ENCODE measurements at regions not wholly inside any gene's neighbourhood (a gene's known extent, or its start where the extent isn't known, plus 50 kb on each side); places are given as distances from the start of the nearest gene placed in this dataset.
"Not testable (repeated sequence)": the region's sequence is repeated elsewhere in the genome, so short reads cannot be mapped to it uniquely, and the experiment has no call there.

DNA sequence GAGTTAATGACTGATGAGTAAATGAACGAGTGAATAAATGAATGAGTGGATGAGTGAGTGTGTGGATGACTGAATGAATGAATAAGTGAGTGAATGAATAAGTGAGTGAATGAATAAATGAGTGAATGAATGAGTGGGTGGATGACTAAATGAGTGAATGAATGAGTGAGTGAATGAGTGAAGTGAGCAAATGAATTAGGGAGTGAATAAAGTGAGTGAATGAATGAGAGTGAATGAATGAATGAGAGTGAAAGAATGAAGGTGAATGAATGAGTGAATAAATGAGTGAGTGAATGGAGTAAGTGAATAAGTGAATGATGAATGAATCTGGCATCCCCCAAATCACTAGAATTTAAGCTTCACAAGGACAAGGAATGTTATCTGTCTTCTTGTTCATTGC, 1253.0 kb downstream of the TYW1 start:
- H3K27ac ChIP-seq (ENCODE audit: low read depth in 1 of 3, low read length in 2 of 3) = no peak overlapping the region
- 63 to 74% (median 72%) methylated on average over 1 of the region's 1 CpG for WGBS, 3 donors
- FAIRE-seq (no peak), DNase-seq (no peak)
- H3K4me3 ChIP-seq (ENCODE audit: low read depth in 1 of 3, low read length in 3 of 3) = no peak overlapping the region
- no peaks in the 10 kb centered on the region for H3K4me1 ChIP-seq (ENCODE audit: control insufficient read depth in 3 of 3, insufficient read depth in 2 of 3, low read depth in 1 of 3, low read length in 2 of 3)
- no peaks in the 10 kb centered on the region for H3K36me3 ChIP-seq (ENCODE audit: control insufficient read depth in 3 of 3, insufficient read depth in 2 of 3, low read depth in 1 of 3, low read length in 3 of 3)
- H3K9me3 ChIP-seq (ENCODE audit: control insufficient read depth in 2 of 2, insufficient read depth in 1 of 2, low read depth in 1 of 2, low read length in 1 of 2) = no peaks in the 10 kb centered on the region
- no peaks in the 10 kb centered on the region for H3K27me3 ChIP-seq (ENCODE audit: control insufficient read depth in 3 of 3, insufficient read depth in 3 of 3, low read length in 3 of 3)

DNA sequence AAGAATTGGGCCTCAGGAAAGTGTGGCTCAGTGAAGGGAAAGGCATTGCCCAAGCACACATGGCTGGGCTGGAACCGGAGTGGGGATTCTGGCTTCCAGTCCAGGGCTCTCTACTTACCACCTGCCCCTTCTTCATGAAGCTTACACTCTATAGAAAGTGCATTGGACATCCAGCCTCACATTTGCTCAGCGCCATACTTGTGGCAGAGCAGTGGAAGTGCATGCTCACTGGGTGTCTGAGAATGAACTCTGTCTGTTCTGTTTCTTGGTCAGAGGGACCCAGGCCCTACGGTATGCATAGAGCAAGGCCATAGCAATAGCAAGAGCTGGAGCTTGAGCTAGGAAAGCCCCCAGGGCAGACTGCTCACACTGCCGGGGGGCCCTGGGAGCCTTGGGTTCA, 1253.5 kb downstream of the TYW1 start:
- Histone ChIP-seq H3K36me3 (ENCODE audit: control insufficient read depth in 3 of 3, insufficient read depth in 2 of 3, low read depth in 1 of 3, low read length in 3 of 3) (no peaks in the 10 kb centered on the region), H3K4me1 (ENCODE audit: control insufficient read depth in 3 of 3, insufficient read depth in 2 of 3, low read depth in 1 of 3, low read length in 2 of 3) (no peaks in the 10 kb centered on the region), H3K27ac (ENCODE audit: low read depth in 1 of 3, low read length in 2 of 3) (no peak overlapping the region), H3K27me3 (ENCODE audit: control insufficient read depth in 3 of 3, insufficient read depth in 3 of 3, low read length in 3 of 3) (no peaks in the 10 kb centered on the region), H3K4me3 (ENCODE audit: low read depth in 1 of 3, low read length in 3 of 3) (no peak overlapping the region), H3K9me3 (ENCODE audit: control insufficient read depth in 2 of 2, insufficient read depth in 1 of 2, low read depth in 1 of 2, low read length in 1 of 2) (no peaks in the 10 kb centered on the region)
- DNase-seq (no peak), FAIRE-seq (no peak)
- WGBS, 3 donors = 81 to 95% (median 87%) methylated on average over 4 of the region's 4 CpGs

DNA sequence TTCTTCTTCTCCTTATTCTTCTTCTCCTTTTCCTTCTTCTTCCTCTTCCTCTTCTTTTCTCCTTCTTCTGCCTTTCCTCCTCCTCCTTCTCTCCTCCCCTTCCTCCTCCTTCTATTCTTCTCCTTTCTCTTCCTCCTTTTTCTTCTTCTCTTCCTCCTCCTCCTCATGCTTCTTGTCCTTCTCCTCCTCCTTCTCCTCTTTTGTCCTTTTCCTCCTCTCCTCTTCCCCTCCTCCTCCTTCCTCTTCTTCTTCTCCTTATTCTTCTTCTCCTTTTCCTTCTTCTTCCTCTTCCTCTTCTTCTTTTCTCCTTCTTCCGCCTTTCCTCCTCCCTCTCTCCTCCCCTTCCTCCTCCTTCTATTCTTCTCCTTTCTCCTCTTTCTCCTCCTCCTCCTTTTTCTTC, 1258.2 kb downstream of the TYW1 start:
- H3K27ac ChIP-seq (ENCODE audit: low read depth in 1 of 3, low read length in 2 of 3); H3K36me3 ChIP-seq (ENCODE audit: control insufficient read depth in 3 of 3, insufficient read depth in 2 of 3, low read depth in 1 of 3, low read length in 3 of 3); FAIRE-seq; H3K9me3 ChIP-seq (ENCODE audit: control insufficient read depth in 2 of 2, insufficient read depth in 1 of 2, low read depth in 1 of 2, low read length in 1 of 2); H3K4me1 ChIP-seq (ENCODE audit: control insufficient read depth in 3 of 3, insufficient read depth in 2 of 3, low read depth in 1 of 3, low read length in 2 of 3); H3K4me3 ChIP-seq (ENCODE audit: low read depth in 1 of 3, low read length in 3 of 3); DNase-seq; H3K27me3 ChIP-seq (ENCODE audit: control insufficient read depth in 3 of 3, insufficient read depth in 3 of 3, low read length in 3 of 3): not testable (repeated sequence)
- 83 to 91% (median 84%) methylated on average over 1 of the region's 1 CpG for WGBS, 3 donors

DNA sequence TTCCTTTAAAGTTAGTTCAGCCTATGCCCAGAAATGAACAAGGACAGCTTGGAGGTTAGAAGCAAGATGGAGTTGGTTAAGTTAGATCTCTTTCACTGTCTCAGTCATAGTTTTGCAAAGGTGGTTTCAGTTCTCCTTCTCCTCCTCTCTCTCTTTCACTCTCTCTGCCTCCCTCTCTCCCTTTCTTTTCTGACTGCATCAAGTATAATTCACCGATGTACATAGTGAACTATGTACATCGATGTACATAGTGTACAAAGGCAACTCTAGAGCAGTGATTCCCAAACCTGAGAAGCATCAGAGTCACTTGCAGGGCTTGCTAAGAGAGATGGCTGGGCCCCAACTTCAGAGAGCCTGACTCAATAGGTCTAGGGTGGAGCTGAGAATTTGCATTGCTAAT, 1259.7 kb downstream of the TYW1 start:
- Histone ChIP-seq H3K9me3 (ENCODE audit: control insufficient read depth in 2 of 2, insufficient read depth in 1 of 2, low read depth in 1 of 2, low read length in 1 of 2) (peaks cover 0 to 2% of the 10 kb centered on the region in 2 donors), H3K36me3 (ENCODE audit: control insufficient read depth in 3 of 3, insufficient read depth in 2 of 3, low read depth in 1 of 3, low read length in 3 of 3) (no peaks in the 10 kb centered on the region), H3K27ac (ENCODE audit: low read depth in 1 of 3, low read length in 2 of 3) (no peak overlapping the region), H3K27me3 (ENCODE audit: control insufficient read depth in 3 of 3, insufficient read depth in 3 of 3, low read length in 3 of 3) (no peaks in the 10 kb centered on the region), H3K4me1 (ENCODE audit: control insufficient read depth in 3 of 3, insufficient read depth in 2 of 3, low read depth in 1 of 3, low read length in 2 of 3) (no peaks in the 10 kb centered on the region), H3K4me3 (ENCODE audit: low read depth in 1 of 3, low read length in 3 of 3) (no peak overlapping the region)
- 87 to 97% (median 89%) methylated on average over 2 of the region's 2 CpGs for whole genome bisulfite sequencing, 3 donors
- no peak for DNase-seq
- FAIRE-seq = no peak

DNA sequence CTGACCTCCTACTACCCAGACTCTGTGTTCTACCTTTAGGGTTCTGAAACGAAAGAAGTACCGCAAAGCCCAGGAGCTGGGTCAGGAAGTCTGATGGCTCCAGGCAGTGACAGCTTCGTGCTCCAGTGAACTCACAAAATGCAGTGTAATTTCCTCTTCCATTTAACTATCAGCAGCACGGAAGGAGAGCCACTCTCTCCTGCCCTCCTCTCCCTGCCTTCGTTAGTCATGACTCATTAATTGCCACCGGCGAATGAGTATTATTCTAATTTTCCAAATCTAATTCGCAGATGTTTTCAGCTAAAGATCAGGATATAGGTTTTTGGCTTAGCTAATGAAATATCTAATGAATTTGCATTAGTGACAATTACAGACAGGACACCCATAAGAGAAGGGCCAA, 1262.0 kb downstream of the TYW1 start:
- FAIRE-seq = no peak

DNA sequence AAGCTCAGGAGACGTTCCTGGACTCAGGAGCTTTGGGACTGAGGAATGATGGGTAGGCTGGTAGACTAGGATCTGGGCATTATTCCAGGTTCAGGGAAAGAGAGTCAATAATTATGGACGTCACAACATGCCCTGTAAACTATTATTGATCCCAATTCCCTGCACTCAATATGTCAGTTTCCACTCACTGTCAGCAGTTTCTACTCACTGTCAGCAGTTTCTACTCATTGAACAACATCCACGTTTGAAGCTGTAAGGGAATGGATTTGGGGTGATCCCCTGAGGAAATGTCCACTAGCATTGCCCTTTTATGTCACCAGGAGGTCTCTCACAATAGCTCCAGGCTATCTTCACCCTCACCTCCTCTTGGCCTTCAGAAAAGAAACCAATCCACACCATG, 1268.6 kb downstream of the TYW1 start:
- WGBS, 3 donors = 31 to 48% (median 33%) methylated on average over 3 of the region's 3 CpGs
- peaks cover 0 to 18% of the 10 kb centered on the region in 2 donors for H3K9me3 ChIP-seq (ENCODE audit: control insufficient read depth in 2 of 2, insufficient read depth in 1 of 2, low read depth in 1 of 2, low read length in 1 of 2)
- FAIRE-seq = no peak

More for the DNA sequence above, 1262.0 kb downstream of the TYW1 start:
- Histone ChIP-seq H3K36me3 (ENCODE audit: control insufficient read depth in 3 of 3, insufficient read depth in 2 of 3, low read depth in 1 of 3, low read length in 3 of 3) (no peaks in the 10 kb centered on the region), H3K4me3 (ENCODE audit: low read depth in 1 of 3, low read length in 3 of 3) (no peak overlapping the region), H3K4me1 (ENCODE audit: control insufficient read depth in 3 of 3, insufficient read depth in 2 of 3, low read depth in 1 of 3, low read length in 2 of 3) (no peaks in the 10 kb centered on the region), H3K9me3 (ENCODE audit: control insufficient read depth in 2 of 2, insufficient read depth in 1 of 2, low read depth in 1 of 2, low read length in 1 of 2) (peaks cover 0 to 2% of the 10 kb centered on the region in 2 donors), H3K27me3 (ENCODE audit: control insufficient read depth in 3 of 3, insufficient read depth in 3 of 3, low read length in 3 of 3) (no peaks in the 10 kb centered on the region), H3K27ac (ENCODE audit: low read depth in 1 of 3, low read length in 2 of 3) (no peak overlapping the region)
- WGBS, 3 donors = 60 to 80% (median 72%) methylated on average over 8 of the region's 8 CpGs
- DNase-seq = no peak

DNA sequence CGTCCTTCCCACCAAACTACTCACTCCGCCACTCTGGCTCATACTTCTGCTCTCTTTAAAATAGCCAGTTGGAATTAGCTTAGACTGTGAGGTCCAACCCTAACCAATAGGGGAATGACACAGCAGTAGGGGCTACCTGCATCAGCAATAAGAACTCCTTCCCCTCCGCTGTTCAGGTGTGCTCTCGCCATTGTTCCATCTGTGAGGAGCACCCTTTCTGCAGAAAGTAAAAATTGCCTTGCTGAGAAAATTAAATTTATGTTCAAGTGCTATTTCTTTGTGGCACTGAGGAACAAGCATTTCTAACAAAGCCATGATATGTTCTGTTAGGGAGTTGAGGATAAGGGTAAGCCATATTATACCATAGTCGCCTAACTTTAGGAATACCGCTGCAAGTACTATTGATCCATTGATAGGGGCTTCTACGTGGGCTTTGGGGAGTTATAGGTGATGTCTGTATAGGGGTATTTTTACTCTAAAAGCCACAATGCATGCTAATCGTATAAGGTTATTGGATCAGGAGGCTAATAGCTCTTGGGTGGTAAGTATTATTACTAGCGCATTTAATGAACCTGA, 1269.5 kb downstream of the TYW1 start:
- 89 to 91% (median 90%) methylated on average over 9 of the region's 9 CpGs for WGBS, 3 donors
- H3K27ac ChIP-seq (ENCODE audit: low read depth in 1 of 3, low read length in 2 of 3) = no peak overlapping the region

More for the DNA sequence above, 1268.6 kb downstream of the TYW1 start:
- Histone ChIP-seq H3K27me3 (ENCODE audit: control insufficient read depth in 3 of 3, insufficient read depth in 3 of 3, low read length in 3 of 3) (no peaks in the 10 kb centered on the region), H3K36me3 (ENCODE audit: control insufficient read depth in 3 of 3, insufficient read depth in 2 of 3, low read depth in 1 of 3, low read length in 3 of 3) (no peaks in the 10 kb centered on the region), H3K4me1 (ENCODE audit: control insufficient read depth in 3 of 3, insufficient read depth in 2 of 3, low read depth in 1 of 3, low read length in 2 of 3) (no peaks in the 10 kb centered on the region), H3K4me3 (ENCODE audit: low read depth in 1 of 3, low read length in 3 of 3) (no peak overlapping the region), H3K27ac (ENCODE audit: low read depth in 1 of 3, low read length in 2 of 3) (no peak overlapping the region)
- DNase-seq = no peak

DNA sequence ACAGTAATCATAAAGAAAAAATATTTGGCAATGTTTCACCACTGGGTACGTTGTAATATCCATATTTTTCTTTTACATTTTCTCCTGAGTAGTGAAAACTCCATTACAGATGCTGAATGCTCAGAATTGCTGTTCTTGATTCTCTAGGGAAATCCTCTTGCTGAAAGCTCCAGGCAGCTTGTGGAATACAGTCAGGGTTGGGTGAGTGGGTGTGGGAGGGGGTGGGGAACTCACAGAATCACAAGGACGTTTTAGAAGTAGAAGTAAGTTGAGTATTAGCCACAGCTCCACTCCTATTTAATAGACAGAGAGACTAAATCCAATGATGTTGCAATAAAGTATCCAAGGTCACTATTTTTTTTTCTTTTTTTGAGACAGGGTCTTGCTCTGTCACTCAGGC, 1270.9 kb downstream of the TYW1 start:
- 37 to 66% (median 48%) methylated on average over 2 of the region's 2 CpGs for WGBS, 3 donors
- no peak for DNase-seq

More for the DNA sequence above, 1269.5 kb downstream of the TYW1 start:
- Histone ChIP-seq H3K9me3 (ENCODE audit: control insufficient read depth in 2 of 2, insufficient read depth in 1 of 2, low read depth in 1 of 2, low read length in 1 of 2) (peaks cover 1 to 17% of the 10 kb centered on the region in 2 donors), H3K4me1 (ENCODE audit: control insufficient read depth in 3 of 3, insufficient read depth in 2 of 3, low read depth in 1 of 3, low read length in 2 of 3) (no peaks in the 10 kb centered on the region), H3K36me3 (ENCODE audit: control insufficient read depth in 3 of 3, insufficient read depth in 2 of 3, low read depth in 1 of 3, low read length in 3 of 3) (no peaks in the 10 kb centered on the region), H3K27me3 (ENCODE audit: control insufficient read depth in 3 of 3, insufficient read depth in 3 of 3, low read length in 3 of 3) (no peaks in the 10 kb centered on the region), H3K4me3 (ENCODE audit: low read depth in 1 of 3, low read length in 3 of 3) (no peak overlapping the region)
- FAIRE-seq = no peak
- no peak for DNase-seq

DNA sequence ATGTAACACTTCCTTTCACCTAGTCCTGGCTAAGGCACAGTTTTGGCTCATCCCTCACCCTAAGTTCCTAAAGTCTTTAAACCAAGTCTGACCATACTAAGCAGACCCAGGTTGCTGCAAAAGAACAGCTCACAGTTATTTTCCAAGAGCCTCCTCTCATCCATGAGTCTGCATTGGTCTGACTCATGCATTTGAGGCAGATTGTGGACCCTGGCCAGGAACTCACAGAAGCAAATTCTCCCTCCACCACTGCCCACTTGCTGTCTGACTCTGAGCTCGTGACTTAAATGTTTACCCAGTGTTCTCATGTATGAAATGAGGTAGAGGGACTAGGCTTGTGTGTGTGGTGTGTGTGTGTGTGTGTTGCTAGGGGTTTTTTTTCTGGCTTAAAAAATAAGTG, 1272.8 kb downstream of the TYW1 start:
- 5 to 20% (median 7%) methylated on average over 1 of the region's 1 CpG for WGBS, 3 donors
- H3K27me3 ChIP-seq (ENCODE audit: control insufficient read depth in 3 of 3, insufficient read depth in 3 of 3, low read length in 3 of 3) = no peaks in the 10 kb centered on the region
- DNase-seq (no peak), FAIRE-seq (no peak)
- H3K9me3 ChIP-seq (ENCODE audit: control insufficient read depth in 2 of 2, insufficient read depth in 1 of 2, low read depth in 1 of 2, low read length in 1 of 2) = peaks cover 1 to 16% of the 10 kb centered on the region in 2 donors
- H3K36me3 ChIP-seq (ENCODE audit: control insufficient read depth in 3 of 3, insufficient read depth in 2 of 3, low read depth in 1 of 3, low read length in 3 of 3) = no peaks in the 10 kb centered on the region
- H3K27ac ChIP-seq (ENCODE audit: low read depth in 1 of 3, low read length in 2 of 3) = no peak overlapping the region
- H3K4me3 ChIP-seq (ENCODE audit: low read depth in 1 of 3, low read length in 3 of 3) = no peak overlapping the region
- no peaks in the 10 kb centered on the region for H3K4me1 ChIP-seq (ENCODE audit: control insufficient read depth in 3 of 3, insufficient read depth in 2 of 3, low read depth in 1 of 3, low read length in 2 of 3)

More for the DNA sequence above, 1270.9 kb downstream of the TYW1 start:
- no peak overlapping the region for H3K27ac ChIP-seq (ENCODE audit: low read depth in 1 of 3, low read length in 2 of 3)
- no peak for FAIRE-seq
- no peaks in the 10 kb centered on the region for H3K27me3 ChIP-seq (ENCODE audit: control insufficient read depth in 3 of 3, insufficient read depth in 3 of 3, low read length in 3 of 3)
- no peak overlapping the region for H3K4me3 ChIP-seq (ENCODE audit: low read depth in 1 of 3, low read length in 3 of 3)
- H3K4me1 ChIP-seq (ENCODE audit: control insufficient read depth in 3 of 3, insufficient read depth in 2 of 3, low read depth in 1 of 3, low read length in 2 of 3) = no peaks in the 10 kb centered on the region
- no peaks in the 10 kb centered on the region for H3K36me3 ChIP-seq (ENCODE audit: control insufficient read depth in 3 of 3, insufficient read depth in 2 of 3, low read depth in 1 of 3, low read length in 3 of 3)
- H3K9me3 ChIP-seq (ENCODE audit: control insufficient read depth in 2 of 2, insufficient read depth in 1 of 2, low read depth in 1 of 2, low read length in 1 of 2) = peaks cover 1 to 16% of the 10 kb centered on the region in 2 donors

All from small intestine (tissue), 7 donors.